CD14-positive monocyte (primary cell): ENCODE measurements at regions not wholly inside any gene's neighbourhood (a gene's known extent, or its start where the extent isn't known, plus 50 kb on each side); places are given as distances from the start of the nearest gene placed in this dataset.

Source experiments
- DNase-seq, 3 donors: peaks; one replicate each; pipeline ENCODE4 v3.0.0-alpha.2; 2011 to 2022
- H2AFZ ChIP-seq: 2 replicates; pipeline ENCODE4 v1.6.0; 2012; ENCODE audit warnings: mild to moderate bottlenecking, low read depth, low read length, inconsistent platforms; ENCODE audit not compliant: insufficient read depth, poor library complexity, severe bottlenecking
- H3K27ac ChIP-seq, 2 donors: 1 replicate in 1 of 2; 2 replicates in 1 of 2; pipeline ENCODE4 v1.5.1; 2012 to 2013; ENCODE audit warnings: low read length in 2 of 2, control low read depth in 1 of 2, inconsistent platforms in 1 of 2, low read depth in 1 of 2, mild to moderate bottlenecking in 1 of 2
- H3K27me3 ChIP-seq, 2 donors: one replicate each; pipeline versions ENCODE4 v1.6.0 to v1.6.1; 2011 to 2013; ENCODE audit warnings: low read length in 2 of 2; ENCODE audit not compliant: control insufficient read depth in 2 of 2, insufficient read depth in 2 of 2
- H3K36me3 ChIP-seq, 2 donors: replicated peaks in 1 of 2; 1 replicate in 1 of 2; 2 replicates in 1 of 2; pipeline versions ENCODE4 v1.5.1 to v1.6.1; 2012 to 2013; ENCODE audit warnings: low read length in 2 of 2, control low read depth in 1 of 2, inconsistent platforms in 1 of 2, mild to moderate bottlenecking in 1 of 2; ENCODE audit not compliant: insufficient read depth in 2 of 2, control insufficient read depth in 1 of 2
- H3K4me1 ChIP-seq, 2 donors: 1 replicate in 1 of 2; 2 replicates in 1 of 2; pipeline versions ENCODE4 v1.5.1 to v1.6.1; 2012 to 2013; ENCODE audit warnings: low read length in 2 of 2, control low read depth in 1 of 2, inconsistent platforms in 1 of 2, mild to moderate bottlenecking in 1 of 2, moderate library complexity in 1 of 2; ENCODE audit not compliant: insufficient read depth in 2 of 2, control insufficient read depth in 1 of 2
- H3K4me2 ChIP-seq: replicated peaks from 2 replicates; pipeline ENCODE3; 2012; ENCODE audit warnings: low read length, moderate library complexity, mild to moderate bottlenecking; ENCODE audit not compliant: poor library complexity, severe bottlenecking; ENCODE audit errors: extremely low read depth
- H3K4me3 ChIP-seq, 3 experiments: fragments of 200-600 bp in 1 of 3; sonication (generic) in 1 of 3; replicated peaks in 1 of 3; 1 replicate in 2 of 3; 2 replicates in 1 of 3; pipeline ENCODE4 v1.5.1; 2011 to 2013; ENCODE audit warnings: low read length in 3 of 3, mild to moderate bottlenecking in 3 of 3, control low read depth in 2 of 3, low read depth in 2 of 3, inconsistent platforms in 1 of 3, moderate library complexity in 1 of 3
- H3K79me2 ChIP-seq: 2 replicates; pipeline ENCODE4 v1.6.0; 2012; ENCODE audit warnings: mild to moderate bottlenecking, control low read depth, inconsistent platforms, low read length, moderate library complexity; ENCODE audit not compliant: insufficient read depth
- H3K9ac ChIP-seq: 2 replicates; pipeline ENCODE4 v1.6.0; 2017; ENCODE audit warnings: low read length, mild to moderate bottlenecking; ENCODE audit not compliant: insufficient read depth, poor library complexity, severe bottlenecking
- H3K9me3 ChIP-seq, 2 donors: replicated peaks in 1 of 2; 1 replicate in 1 of 2; 2 replicates in 1 of 2; pipeline versions ENCODE4 v1.5.1 to v1.6.1; 2012 to 2013; ENCODE audit warnings: low read length in 2 of 2, control low read depth in 1 of 2; ENCODE audit not compliant: control insufficient read depth in 1 of 2, insufficient read depth in 1 of 2
- H4K20me1 ChIP-seq: 2 replicates; pipeline ENCODE4 v1.6.0; 2012; ENCODE audit warnings: mild to moderate bottlenecking, low read length, control low read depth, moderate library complexity; ENCODE audit not compliant: insufficient read depth
- H3K27ac Mint-ChIP-seq, 7 donors: one replicate each; pipeline ENCODE4 v1.8.0; 2020; ENCODE audit warnings: mild to moderate bottlenecking in 7 of 7, mixed read lengths in 7 of 7, moderate library complexity in 6 of 7, inconsistent platforms in 2 of 7
- H3K27me3 Mint-ChIP-seq, 3 donors: one replicate each; pipeline ENCODE4 v1.8.0; 2021 to 2022; ENCODE audit warnings: low read depth in 3 of 3, mild to moderate bottlenecking in 3 of 3, mixed read lengths in 3 of 3, moderate library complexity in 3 of 3, inconsistent platforms in 1 of 3
- H3K36me3 Mint-ChIP-seq, 2 donors: one replicate each; pipeline ENCODE4 v1.8.0; 2020; ENCODE audit warnings: mixed read lengths in 2 of 2, inconsistent platforms in 1 of 2, mild to moderate bottlenecking in 1 of 2
- H3K4me1 Mint-ChIP-seq: one replicate; pipeline ENCODE4 v1.8.0; 2020; ENCODE audit warnings: mild to moderate bottlenecking, mixed read lengths
- H3K4me3 Mint-ChIP-seq, 2 donors: one replicate each; pipeline ENCODE4 v1.8.0; 2020; ENCODE audit warnings: mild to moderate bottlenecking in 2 of 2, mixed read lengths in 2 of 2, moderate library complexity in 1 of 2
- H3K9me3 Mint-ChIP-seq, 7 donors: one replicate each; pipeline ENCODE4 v1.8.0; 2020 to 2022; ENCODE audit warnings: mixed read lengths in 7 of 7, mild to moderate bottlenecking in 6 of 7, moderate library complexity in 6 of 7, inconsistent platforms in 2 of 7
- WGBS: methylation state at CpG from one replicate; pipeline ENCODE4 v1.1.5; 2013; ENCODE audit warnings: missing lambda C conversion rate; ENCODE audit not compliant: insufficient coverage; 5-methylcytosine and 5-hydroxymethylcytosine counted together
- intact Hi-C, 2 donors: fragments of 100-400 bp; cut with micrococcal nuclease; formaldehyde crosslinking; loops; one replicate each; pipeline versions ENCODE4 v1.15.0 to v1.15.1; 2023
- TF ChIP-seq, protein P1 (sequence below): fragments of 200-600 bp; IDR thresholded peaks from one replicate; pipeline ENCODE4 v1.8.0; 2022; ENCODE audit warnings: antibody characterized with exemption, mild to moderate bottlenecking

DNA sequence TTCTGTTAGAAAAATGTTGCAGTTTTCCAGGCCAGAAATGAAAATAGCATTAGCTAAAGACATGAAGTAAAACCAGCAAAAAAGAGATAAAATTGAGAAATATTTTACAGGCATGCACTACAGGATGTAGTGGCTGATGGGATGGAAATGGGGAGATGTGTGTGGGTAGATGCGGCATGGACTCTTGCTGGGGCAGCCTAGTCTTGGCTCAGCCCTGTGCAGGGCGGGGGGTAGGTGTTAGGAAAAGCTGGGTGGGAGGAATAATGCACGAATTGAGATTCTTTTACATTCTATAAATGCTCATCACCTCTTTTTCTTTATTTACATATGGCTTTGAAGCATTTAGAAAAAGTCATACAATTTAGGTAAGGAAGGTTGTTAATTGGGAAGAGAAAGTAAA is 334.2 kb downstream of the NUP35 start:
- no peak overlapping the region for H3K27ac Mint-ChIP-seq
- Histone ChIP-seq H3K36me3 (no peaks in the 10 kb centered on the region), H3K27me3 (no peaks in the 10 kb centered on the region), H2AFZ (no peak overlapping the region), H4K20me1 (no peaks in the 10 kb centered on the region), H3K27ac (no peak overlapping the region), H3K4me3 (no peak overlapping the region), H3K9me3 (peaks cover 12 to 15% of the 10 kb centered on the region in 2 donors), H3K9ac (no peak overlapping the region), H3K79me2 (no peaks in the 10 kb centered on the region), H3K4me2 (no peak overlapping the region), H3K4me1 (no peaks in the 10 kb centered on the region)
- TF ChIP-seq, protein P1, sequence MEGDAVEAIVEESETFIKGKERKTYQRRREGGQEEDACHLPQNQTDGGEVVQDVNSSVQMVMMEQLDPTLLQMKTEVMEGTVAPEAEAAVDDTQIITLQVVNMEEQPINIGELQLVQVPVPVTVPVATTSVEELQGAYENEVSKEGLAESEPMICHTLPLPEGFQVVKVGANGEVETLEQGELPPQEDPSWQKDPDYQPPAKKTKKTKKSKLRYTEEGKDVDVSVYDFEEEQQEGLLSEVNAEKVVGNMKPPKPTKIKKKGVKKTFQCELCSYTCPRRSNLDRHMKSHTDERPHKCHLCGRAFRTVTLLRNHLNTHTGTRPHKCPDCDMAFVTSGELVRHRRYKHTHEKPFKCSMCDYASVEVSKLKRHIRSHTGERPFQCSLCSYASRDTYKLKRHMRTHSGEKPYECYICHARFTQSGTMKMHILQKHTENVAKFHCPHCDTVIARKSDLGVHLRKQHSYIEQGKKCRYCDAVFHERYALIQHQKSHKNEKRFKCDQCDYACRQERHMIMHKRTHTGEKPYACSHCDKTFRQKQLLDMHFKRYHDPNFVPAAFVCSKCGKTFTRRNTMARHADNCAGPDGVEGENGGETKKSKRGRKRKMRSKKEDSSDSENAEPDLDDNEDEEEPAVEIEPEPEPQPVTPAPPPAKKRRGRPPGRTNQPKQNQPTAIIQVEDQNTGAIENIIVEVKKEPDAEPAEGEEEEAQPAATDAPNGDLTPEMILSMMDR = no peak
- no CpG with 5 or more reads among the region's 3 CpGs for WGBS
- DNase-seq = no peak
- no peak overlapping the region for H3K4me3 Mint-ChIP-seq
- peaks cover 0 to 1% (median 0%) of the 10 kb centered on the region in 3 donors for H3K27me3 Mint-ChIP-seq
- H3K36me3 Mint-ChIP-seq = no peaks in the 10 kb centered on the region
- H3K4me1 Mint-ChIP-seq = no peaks in the 10 kb centered on the region
- H3K9me3 Mint-ChIP-seq = peaks cover 4 to 18% (median 9%) of the 10 kb centered on the region in 7 donors
- intact Hi-C loops = no loop called here

- Histone ChIP-seq H3K4me1 (no peaks in the 10 kb centered on the region), H4K20me1 (no peaks in the 10 kb centered on the region), H3K4me2 (no peak overlapping the region), H3K79me2 (no peaks in the 10 kb centered on the region), H3K27ac (no peak overlapping the region), H3K4me3 (no peak overlapping the region), H2AFZ (no peak overlapping the region), H3K27me3 (no peaks in the 10 kb centered on the region), H3K9me3 (peaks cover 5 to 13% of the 10 kb centered on the region in 2 donors), H3K36me3 (no peaks in the 10 kb centered on the region), H3K9ac (no peak overlapping the region)
- no peak for DNase-seq
- Mint-ChIP-seq H3K27me3 (peaks cover 0 to 1% (median 0%) of the 10 kb centered on the region in 3 donors), H3K4me3 (no peak overlapping the region), H3K4me1 (no peaks in the 10 kb centered on the region), H3K27ac (no peak overlapping the region), H3K36me3 (no peaks in the 10 kb centered on the region), H3K9me3 (peaks cover 2 to 11% (median 4%) of the 10 kb centered on the region in 7 donors)
- intact Hi-C loops = no loop called here
- WGBS = 40% methylated on average over 1 of the region's 4 CpGs
- TF ChIP-seq, protein P1 = no peak
Observed at GRCh38 chr2:183459466-183459865, 335.2 kb downstream of the NUP35 start.
